Skin epidermis (tissue), 12 donors: ENCODE measurements at regions not wholly inside any gene's neighbourhood (a gene's known extent, or its start where the extent isn't known, plus 50 kb on each side); places are given as distances from the start of the nearest gene placed in this dataset.
A peak's percentile ranks its signal among the peaks of the same experiment; 100 is the strongest.

Experiments
- H3K27ac ChIP-seq, 21 experiments: fragments of 200-600 bp; sonication (generic) in 11 of 21; one replicate each; pipeline ENCODE4 v1.5.0; 2020; ENCODE audit warnings: mild to moderate bottlenecking in 3 of 21, inconsistent platforms in 2 of 21, moderate library complexity in 2 of 21
- H3K4me3 ChIP-seq, 7 experiments: fragments of 200-600 bp; sonication (generic) in 2 of 7; one replicate each; pipeline ENCODE4 v1.5.0; 2020; ENCODE audit warnings: inconsistent platforms in 2 of 7, mild to moderate bottlenecking in 2 of 7, moderate library complexity in 1 of 7

DNA sequence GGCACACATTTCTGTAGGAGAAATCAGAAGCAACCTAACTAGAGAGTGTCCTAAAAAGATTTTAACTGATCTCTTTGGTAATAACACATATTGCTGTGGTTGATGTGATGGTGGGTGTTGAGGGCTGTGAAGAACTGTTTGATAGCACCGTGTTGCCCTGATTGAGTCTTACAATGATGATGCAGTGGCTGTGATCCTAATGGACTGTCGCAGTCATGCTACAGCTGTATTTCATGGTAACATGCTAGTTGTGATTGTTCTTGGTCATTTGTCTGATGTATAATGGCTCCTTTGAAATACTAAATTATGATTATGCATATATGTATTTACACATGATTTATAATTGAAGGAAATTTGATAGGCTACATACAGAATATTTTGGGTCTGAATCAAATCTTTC, 82.5 kb upstream of the MMADHC start:
- Histone ChIP-seq H3K27ac (no peak overlapping the region), H3K4me3 (no peak overlapping the region)

DNA sequence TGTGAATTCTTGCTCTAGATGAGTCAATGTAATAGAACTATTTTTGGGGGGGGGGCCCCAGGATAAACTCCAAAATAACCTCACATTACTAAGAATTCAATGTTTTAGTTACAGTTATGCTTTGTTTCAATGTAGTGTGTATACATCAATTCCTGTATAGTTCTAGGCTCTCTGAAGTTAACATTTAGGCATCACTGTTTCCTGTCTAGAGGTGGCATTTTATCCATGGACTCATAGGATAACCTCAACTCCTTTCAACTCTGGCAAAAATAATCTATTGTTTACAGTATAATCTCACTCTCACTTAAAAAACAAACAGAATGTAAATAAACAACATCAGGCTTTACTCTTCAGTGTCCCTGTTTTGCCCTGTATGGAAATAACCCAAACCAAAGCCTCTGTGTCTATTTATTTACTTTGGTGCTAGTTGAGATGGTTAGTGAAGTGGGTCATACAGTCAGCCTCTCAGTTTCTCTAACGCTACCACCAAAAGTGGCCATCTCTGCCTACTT, 79.3 kb upstream of the MMADHC start:
- Histone ChIP-seq H3K4me3 (no peak overlapping the region), H3K27ac (no peak overlapping the region)

DNA sequence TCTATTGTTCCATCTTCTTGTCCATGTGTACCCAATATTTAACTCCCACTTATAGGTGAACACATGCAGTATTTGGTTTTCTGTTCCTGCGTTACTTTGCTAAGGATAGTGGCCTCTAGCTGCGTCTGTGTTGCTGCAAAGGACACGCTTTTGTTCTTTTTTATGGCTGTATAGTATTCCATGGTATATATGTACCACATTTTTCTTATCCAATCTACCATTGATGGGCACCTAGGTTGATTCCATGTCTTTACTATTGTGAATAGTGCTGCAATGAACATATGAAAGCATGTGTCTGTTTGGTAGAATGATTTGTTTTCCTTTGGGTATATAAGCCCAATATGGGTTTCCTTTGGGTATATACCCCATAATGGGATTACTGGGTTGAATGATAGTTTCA, 77.3 kb upstream of the MMADHC start:
- Histone ChIP-seq H3K4me3 (no peak overlapping the region), H3K27ac (no peak overlapping the region)

DNA sequence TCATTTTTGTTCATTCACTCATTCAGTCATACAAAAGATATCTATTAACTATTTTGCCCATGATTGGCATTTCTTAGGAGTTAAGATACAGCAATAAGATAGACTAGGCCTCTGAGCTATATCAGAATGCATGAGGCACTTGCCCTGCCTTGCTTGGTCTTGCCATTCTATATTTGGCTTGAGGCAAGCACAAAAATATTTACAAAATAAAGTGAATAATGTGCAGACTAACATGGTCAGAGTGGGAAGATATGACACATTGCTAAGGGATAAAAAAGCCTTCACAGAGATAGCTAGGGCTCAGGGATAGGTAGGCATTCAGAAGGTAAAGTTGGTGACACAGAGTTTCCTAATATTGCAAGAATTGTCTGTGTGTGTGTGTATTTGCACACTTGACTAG, 75.0 kb upstream of the MMADHC start:
- no peak overlapping the region for H3K27ac ChIP-seq
- no peak overlapping the region for H3K4me3 ChIP-seq

DNA sequence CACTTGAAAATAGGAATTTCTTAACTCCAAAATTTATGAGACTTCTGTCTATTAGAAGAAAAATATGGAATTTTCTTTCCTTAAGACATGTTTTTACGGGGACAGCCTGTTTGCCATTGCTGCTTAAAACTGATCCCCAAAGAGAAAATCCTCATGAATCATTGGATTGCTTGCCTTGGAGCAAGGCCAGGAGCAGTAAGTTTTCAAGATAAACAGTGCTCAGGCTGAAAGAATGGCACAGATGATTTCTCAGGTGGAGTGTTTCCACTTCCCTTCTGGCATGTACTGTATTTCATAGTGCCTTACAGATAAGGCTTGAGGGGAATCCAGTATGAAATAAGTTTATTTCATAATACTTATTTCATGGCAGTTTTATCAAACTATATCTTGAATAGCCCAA, 74.3 kb upstream of the MMADHC start:
- H3K27ac ChIP-seq = no peak overlapping the region
- H3K4me3 ChIP-seq = no peak overlapping the region

DNA sequence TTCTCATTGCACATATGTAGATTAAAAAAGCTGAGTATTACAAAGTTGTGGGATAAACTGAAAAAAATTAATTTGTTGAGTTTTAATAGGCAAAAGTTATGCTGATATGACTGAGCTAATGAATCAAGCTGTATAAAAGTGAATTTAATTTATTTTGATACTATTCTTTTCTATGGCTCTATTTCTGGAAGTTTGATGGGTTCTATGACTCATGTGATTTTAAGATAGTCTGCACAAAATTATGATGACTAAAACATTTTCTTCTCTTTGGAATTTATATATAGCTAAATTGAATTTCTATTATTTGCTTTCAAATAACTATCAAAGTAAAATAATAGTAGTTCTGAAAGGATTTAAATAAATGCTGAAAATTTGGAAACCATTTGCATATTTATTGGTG, 71.0 kb upstream of the MMADHC start:
- no peak overlapping the region for H3K27ac ChIP-seq

DNA sequence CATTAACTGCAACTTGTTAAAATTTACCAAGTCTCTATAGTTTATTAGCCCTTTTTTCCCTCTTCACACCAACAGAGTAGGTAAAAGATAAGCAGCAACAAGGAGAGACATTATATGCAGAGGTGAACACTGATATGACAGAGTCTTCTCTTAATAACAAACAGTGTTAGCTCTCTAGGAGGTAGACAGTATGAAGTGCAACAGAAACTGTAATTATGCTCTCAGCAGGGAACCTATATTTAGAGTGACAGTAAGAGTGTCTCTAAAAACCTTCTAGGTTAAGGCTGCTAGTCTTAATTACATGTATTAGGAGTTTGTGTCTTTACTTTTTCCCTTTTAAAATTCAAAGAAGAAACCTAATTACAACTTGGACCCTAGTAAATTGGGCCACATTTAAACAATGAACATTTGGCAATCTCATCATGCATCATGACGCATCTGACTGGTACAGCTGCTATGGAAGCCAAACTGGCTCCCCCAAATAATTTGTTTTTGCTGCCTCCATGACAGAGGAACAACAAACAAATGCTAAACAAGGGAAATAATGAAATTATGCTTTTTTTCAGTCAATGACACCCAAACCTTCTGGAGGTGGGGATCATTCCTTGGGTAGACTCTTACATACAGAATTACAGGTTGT, 69.9 kb upstream of the MMADHC start:
- H3K4me3 ChIP-seq = no peak overlapping the region
- H3K27ac ChIP-seq = no peak overlapping the region

More for the DNA sequence above, 71.0 kb upstream of the MMADHC start:
- H3K4me3 ChIP-seq = no peak overlapping the region

DNA sequence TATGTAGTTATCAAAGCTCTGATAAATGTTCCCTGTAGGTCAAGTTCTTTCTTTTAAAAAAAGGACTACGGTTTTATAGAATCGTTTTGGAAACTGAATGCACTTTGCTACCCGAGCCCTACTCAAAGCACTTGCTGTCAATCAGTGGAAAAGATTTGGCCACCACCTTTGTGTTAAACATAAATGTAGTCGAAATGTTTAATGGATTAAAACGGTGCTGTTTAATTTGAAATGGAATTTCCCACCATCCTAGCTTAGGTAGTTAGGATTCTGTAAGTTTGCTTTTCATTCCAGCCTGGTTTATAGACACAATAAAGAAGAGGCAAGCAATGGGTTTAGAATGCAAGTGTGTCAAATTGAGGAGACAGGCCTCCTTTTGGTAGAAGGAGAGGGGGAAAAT, 69.4 kb upstream of the MMADHC start:
- no peak overlapping the region for H3K27ac ChIP-seq
- no peak overlapping the region for H3K4me3 ChIP-seq

DNA sequence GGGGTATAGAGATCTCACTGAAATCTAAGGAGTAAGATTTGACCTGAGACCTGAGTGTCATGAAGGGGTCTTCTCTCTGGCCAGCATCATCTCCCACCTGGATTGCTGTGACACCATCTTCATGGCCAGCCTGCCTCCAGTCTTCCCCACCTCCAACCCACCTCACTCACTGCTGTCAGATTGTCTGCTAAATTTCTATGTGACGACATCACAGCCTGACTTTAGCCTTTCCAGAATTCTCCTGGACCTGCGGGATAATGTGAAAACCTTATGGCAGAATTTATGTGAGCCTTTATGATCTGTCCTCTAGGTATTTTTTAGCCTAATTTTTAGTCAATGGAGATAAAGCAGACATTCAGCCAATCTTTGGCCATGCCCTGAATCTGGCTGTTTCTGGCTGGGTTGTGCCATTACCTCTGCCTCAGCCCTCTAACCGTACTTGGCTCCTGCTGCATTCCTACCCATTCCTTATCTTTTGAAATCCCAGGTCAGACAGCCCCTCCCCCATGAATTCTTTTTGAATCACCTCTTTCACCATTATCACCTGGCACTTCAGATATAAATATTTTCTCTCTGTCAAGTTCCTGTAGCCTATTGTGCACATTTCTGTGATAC, 66.4 kb upstream of the MMADHC start:
- H3K27ac ChIP-seq = no peak overlapping the region
- H3K4me3 ChIP-seq = no peak overlapping the region

DNA sequence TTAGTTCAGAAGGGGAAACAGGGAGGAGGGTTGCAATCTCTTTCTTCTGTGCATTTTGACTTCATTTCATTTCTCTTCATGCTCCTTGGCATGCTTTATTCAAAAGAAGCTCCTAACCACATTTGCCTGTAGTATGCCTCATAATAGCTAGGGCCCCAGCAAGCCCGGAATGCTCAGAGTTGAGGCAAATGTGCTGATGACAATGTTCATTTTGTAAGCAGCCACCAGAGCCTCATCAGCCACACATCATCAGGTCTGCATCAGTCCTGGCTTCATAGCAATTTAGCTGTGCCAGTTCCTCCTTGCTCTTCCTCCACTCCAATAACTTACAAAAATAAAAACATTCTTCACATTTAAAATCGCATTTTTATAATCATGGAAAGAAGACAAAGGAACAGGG, 65.4 kb upstream of the MMADHC start:
- H3K27ac ChIP-seq = no peak overlapping the region

DNA sequence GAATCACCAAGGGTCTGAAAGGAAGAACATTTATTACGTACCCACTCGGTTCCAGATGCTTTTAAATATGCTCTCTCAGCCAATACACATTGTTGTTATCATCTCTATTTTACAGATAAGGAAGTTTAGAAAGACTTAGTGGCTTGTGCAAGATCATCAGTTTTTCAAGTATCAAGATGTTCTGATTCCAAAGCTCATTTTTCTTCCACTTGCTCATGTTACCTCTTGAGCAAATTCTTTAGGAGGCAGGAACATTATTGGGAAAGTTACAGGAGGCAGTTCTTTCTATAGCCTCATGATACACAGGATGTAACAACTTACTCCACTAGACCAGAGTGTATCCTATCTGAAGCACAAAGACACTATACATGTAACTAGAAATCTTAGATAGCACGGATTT, 65.0 kb upstream of the MMADHC start:
- H3K27ac ChIP-seq = no peak overlapping the region
- no peak overlapping the region for H3K4me3 ChIP-seq

More for the DNA sequence above, 65.4 kb upstream of the MMADHC start:
- no peak overlapping the region for H3K4me3 ChIP-seq

DNA sequence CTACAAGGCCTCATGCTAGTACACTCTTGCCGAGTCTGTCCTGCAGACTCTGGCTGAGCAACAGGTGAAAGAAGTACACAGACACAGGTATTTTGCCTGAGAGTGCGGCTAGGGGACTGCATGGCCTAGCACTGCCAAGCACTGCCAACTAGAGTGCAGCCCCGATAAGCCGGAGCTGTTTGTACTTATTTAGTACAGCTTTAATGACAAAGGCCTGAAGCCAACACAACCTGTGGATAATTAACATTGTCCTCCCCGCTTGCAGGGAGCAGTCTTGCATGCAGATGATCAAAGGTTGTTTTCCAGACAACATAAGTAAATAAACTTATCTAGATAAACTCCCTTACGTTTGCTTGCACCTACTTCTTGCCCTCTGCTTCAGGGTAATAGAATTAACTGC, 63.7 kb upstream of the MMADHC start:
- H3K4me3 ChIP-seq = no peak overlapping the region
- no peak overlapping the region for H3K27ac ChIP-seq

DNA sequence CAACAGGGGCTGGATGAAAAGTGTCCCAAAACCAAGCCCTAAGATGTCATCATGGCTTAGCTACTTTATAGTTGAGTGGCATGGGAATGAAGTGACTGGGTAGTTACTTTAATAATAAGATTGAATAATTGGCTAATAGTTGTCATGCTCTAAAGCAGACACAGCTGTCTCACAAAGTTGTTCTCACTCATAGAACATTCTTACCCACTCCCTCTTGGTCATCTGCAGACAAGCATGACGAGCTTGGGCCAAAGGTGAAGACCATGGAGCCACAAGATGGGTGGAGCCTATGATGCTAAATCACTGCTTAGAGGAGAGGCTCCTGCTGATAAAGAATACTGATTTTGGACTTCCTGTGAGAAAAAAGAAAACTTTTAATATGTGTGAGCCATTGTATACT, 62.4 kb upstream of the MMADHC start:
- Histone ChIP-seq H3K4me3 (no peak overlapping the region), H3K27ac (no peak overlapping the region)

DNA sequence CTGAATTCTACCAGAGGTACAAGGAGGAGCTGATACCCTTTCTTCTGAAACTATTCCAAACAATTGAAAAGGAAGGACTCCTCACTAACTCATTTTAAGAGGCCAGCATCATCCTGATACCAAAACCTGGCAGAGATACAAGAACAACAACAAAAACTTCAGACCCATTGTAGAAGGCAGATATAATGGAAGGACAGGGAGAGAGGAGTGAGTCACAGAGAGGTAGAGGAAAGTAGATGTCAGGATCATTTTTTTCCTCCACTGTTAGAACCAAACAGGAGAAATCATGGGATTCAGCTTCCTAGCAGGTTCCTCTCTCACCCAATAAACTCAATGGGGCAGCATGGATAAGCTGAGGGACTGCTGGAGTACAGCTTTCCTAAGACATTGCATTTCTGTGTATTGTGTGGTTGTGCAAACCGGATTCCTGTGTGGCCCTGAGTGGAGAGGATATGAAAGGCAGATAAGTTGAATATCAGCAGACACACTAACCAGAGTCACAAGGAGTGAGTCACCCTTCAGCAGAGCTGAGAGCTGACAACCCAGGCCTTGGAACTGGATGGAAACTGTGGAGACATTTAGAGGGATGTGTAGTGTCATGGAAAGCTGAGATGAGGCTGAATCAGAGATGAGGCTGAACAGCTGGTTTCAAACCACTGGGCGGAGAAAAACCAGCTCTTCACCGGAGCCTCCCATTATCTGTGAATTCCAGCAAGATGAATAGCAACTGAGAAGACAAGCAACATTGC, 60.9 kb upstream of the MMADHC start:
- Histone ChIP-seq H3K27ac (peak overlapping the region in 7 of 21 experiments; percentile 3 to 63 (median 43)), H3K4me3 (no peak overlapping the region)

DNA sequence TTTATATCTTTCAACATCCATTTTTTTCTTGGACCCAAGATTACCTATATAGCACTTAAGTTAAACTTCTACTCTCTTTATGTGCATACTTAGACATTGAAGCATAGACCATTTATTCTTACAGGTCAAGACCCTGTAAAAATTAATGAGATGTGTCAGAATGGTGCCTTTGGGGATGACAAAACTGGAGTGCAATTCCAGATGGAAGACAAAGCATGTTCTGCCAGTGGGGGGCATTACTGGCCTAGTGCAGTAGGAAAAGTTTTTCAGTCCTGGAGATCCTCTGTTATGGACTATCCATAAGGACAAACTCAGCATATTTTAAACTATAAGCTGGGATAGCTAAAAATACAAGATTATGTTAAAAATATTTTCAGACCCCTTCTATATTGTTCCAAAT, 57.8 kb upstream of the MMADHC start:
- no peak overlapping the region for H3K4me3 ChIP-seq
- H3K27ac ChIP-seq = no peak overlapping the region
